Osteoblast (primary cell): ENCODE measurements at regions not wholly inside any gene's neighbourhood (a gene's known extent, or its start where the extent isn't known, plus 50 kb on each side); places are given as distances from the start of the nearest gene placed in this dataset.

Experiments used
- DNase-seq: peaks from one replicate; pipeline ENCODE4 v3.0.0; 2011; ENCODE audit warnings: low spot score, mixed read lengths; ENCODE audit not compliant: insufficient read length; ENCODE audit errors: missing footprints
- H2AFZ ChIP-seq: 2 replicates; pipeline ENCODE4 v1.6.0; 2011; ENCODE audit warnings: mild to moderate bottlenecking, low read length
- H3K27ac ChIP-seq: 2 replicates; pipeline ENCODE4 v1.5.1; 2011; ENCODE audit warnings: mild to moderate bottlenecking, low read depth, low read length, moderate library complexity
- H3K27me3 ChIP-seq: 2 replicates; pipeline ENCODE4 v1.6.0; 2012; ENCODE audit warnings: mild to moderate bottlenecking, control low read depth, inconsistent platforms, low read length, moderate library complexity; ENCODE audit not compliant: insufficient read depth
- H3K36me3 ChIP-seq: 2 replicates; pipeline ENCODE4 v1.5.1; 2011; ENCODE audit warnings: mild to moderate bottlenecking, low read length, control low read depth, moderate library complexity; ENCODE audit not compliant: insufficient read depth
- H3K4me1 ChIP-seq: 2 replicates; pipeline ENCODE4 v1.5.1; 2011; ENCODE audit warnings: mild to moderate bottlenecking, low read length, control low read depth, moderate library complexity; ENCODE audit not compliant: insufficient read depth
- H3K4me2 ChIP-seq: 2 replicates; pipeline ENCODE4 v1.6.0; 2011; ENCODE audit warnings: mild to moderate bottlenecking, low read length; ENCODE audit not compliant: insufficient read depth
- H3K4me3 ChIP-seq: fragments of 200-600 bp; sonication (generic); 3 replicates; pipeline ENCODE4 v1.5.1; 2012; ENCODE audit warnings: mild to moderate bottlenecking, low read length, inconsistent platforms; ENCODE audit not compliant: insufficient read depth
- H3K79me2 ChIP-seq: 2 replicates; pipeline ENCODE4 v1.6.0; 2012; ENCODE audit warnings: mild to moderate bottlenecking, low read length, control low read depth, inconsistent platforms; ENCODE audit not compliant: insufficient read depth
- H3K9me3 ChIP-seq: 2 replicates; pipeline ENCODE4 v1.5.1; 2011; ENCODE audit warnings: low read depth, low read length, control low read depth
- H4K20me1 ChIP-seq: 2 replicates; pipeline ENCODE4 v1.6.0; 2012; ENCODE audit warnings: mild to moderate bottlenecking, low read length, control low read depth; ENCODE audit not compliant: insufficient read depth
- TF ChIP-seq, protein P1 (sequence below): IDR thresholded peaks from 2 replicates; pipeline ENCODE4 v1.5.1; 2011; ENCODE audit warnings: mild to moderate bottlenecking, low read depth, low read length, moderate library complexity; ENCODE audit errors: extremely low read depth

DNA sequence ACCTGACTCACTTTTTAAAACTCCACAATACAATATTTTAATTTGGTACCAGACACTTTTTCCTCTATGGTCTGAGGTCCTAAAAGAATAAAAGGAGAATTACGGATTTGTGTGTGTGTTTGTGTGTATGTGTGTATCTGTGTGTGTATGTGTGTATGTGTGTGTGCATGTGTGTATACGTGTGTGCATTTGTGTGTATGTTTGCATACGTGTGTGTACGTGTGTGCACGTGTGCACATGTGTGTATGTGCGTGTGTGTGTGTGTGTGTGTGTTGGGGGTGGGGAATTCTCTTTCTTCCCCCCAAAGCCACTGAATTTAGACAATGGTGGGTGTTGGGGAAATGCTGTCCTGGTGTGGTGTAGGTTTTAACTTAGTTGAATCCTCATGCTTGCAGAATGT lies 807.7 kb upstream of the SALL3 start:
- Histone ChIP-seq H3K27me3 (no peaks in the 10 kb centered on the region), H3K27ac (no peak overlapping the region), H4K20me1 (no peaks in the 10 kb centered on the region), H3K79me2 (no peaks in the 10 kb centered on the region), H3K4me3 (no peak overlapping the region), H3K4me1 (no peaks in the 10 kb centered on the region), H3K36me3 (no peaks in the 10 kb centered on the region), H3K9me3 (no peaks in the 10 kb centered on the region), H2AFZ (no peak overlapping the region), H3K4me2 (no peak overlapping the region)
- no peak for DNase-seq
- TF ChIP-seq, protein P1, sequence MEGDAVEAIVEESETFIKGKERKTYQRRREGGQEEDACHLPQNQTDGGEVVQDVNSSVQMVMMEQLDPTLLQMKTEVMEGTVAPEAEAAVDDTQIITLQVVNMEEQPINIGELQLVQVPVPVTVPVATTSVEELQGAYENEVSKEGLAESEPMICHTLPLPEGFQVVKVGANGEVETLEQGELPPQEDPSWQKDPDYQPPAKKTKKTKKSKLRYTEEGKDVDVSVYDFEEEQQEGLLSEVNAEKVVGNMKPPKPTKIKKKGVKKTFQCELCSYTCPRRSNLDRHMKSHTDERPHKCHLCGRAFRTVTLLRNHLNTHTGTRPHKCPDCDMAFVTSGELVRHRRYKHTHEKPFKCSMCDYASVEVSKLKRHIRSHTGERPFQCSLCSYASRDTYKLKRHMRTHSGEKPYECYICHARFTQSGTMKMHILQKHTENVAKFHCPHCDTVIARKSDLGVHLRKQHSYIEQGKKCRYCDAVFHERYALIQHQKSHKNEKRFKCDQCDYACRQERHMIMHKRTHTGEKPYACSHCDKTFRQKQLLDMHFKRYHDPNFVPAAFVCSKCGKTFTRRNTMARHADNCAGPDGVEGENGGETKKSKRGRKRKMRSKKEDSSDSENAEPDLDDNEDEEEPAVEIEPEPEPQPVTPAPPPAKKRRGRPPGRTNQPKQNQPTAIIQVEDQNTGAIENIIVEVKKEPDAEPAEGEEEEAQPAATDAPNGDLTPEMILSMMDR, result no peak

DNA sequence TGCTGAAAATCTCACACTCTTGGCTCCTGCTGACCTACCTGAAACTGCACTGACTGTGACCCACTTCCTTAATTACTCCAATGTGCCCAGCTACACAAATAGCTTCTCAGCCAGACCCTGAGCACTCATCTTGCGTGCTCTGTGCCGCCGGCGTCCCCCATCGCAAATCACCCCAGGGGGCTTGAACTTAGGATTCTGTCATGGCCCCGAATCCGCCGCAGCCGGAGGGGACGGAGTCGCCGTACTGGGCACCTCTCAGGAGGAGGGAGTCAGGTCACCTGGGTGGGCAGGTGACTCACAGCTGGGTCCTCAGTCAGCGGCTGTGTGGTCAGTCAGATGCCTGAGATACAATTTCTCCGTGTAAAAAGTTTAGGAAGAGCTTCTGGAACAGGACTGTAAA lies 804.9 kb upstream of the SALL3 start:
- TF ChIP-seq, protein P1, result no peak
- H3K4me1 ChIP-seq, result no peaks in the 10 kb centered on the region
- H3K9me3 ChIP-seq, result peaks cover 3% of the 10 kb centered on the region
- no peak overlapping the region for H3K4me3 ChIP-seq
- no peaks in the 10 kb centered on the region for H3K27me3 ChIP-seq
- H3K4me2 ChIP-seq, result no peak overlapping the region
- no peaks in the 10 kb centered on the region for H3K36me3 ChIP-seq
- no peaks in the 10 kb centered on the region for H3K79me2 ChIP-seq
- H2AFZ ChIP-seq, result no peak overlapping the region
- H4K20me1 ChIP-seq, result no peaks in the 10 kb centered on the region
- no peak for DNase-seq
- no peak overlapping the region for H3K27ac ChIP-seq

DNA sequence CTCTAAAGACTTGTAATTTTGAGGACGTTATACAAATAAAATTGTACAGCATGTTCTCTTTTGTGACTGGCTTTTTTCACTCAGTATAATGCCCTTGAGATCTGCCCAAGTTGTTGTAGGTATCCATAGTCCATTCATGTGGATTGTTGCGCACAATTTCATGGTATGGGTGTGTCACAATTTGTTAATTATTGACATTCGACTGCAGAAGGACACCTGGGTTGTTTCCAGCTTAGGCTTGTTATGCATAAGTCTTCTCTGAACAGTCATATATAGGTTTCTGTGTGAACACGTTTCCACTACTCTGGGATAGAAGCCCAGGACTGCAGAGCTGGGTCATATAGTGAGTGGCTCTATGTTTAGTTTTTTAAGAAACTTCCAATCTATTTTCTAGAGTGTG lies 800.8 kb upstream of the SALL3 start:
- H2AFZ ChIP-seq, result no peak overlapping the region

DNA sequence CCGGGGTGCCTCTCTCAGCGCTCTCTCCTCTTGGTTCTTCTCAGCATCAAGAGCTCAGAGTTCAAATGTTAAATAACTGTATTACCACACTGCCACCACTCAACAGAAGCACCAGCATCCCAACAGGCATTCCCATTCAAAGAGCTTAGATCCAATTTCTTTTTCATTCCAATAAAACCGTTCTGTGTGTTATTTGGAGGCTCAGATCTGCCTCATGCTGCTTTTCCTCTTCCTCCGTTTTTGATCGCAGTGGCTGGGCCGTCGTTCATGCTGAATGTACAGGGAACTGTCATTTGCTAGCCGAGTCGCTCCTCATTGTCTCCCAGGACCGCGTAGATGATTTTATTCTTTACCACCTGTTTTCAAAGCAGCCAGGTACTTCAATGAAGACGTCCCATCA lies 798.9 kb upstream of the SALL3 start:
- no peak overlapping the region for H2AFZ ChIP-seq
- no peaks in the 10 kb centered on the region for H3K79me2 ChIP-seq
- no peak overlapping the region for H3K4me3 ChIP-seq

More for the DNA sequence above, 800.8 kb upstream of the SALL3 start:
- no peaks in the 10 kb centered on the region for H4K20me1 ChIP-seq
- no peaks in the 10 kb centered on the region for H3K27me3 ChIP-seq
- peaks cover 3% of the 10 kb centered on the region for H3K9me3 ChIP-seq
- H3K36me3 ChIP-seq, result no peaks in the 10 kb centered on the region
- no peak overlapping the region for H3K27ac ChIP-seq
- TF ChIP-seq, protein P1, result no peak
- no peaks in the 10 kb centered on the region for H3K4me1 ChIP-seq
- no peaks in the 10 kb centered on the region for H3K79me2 ChIP-seq
- DNase-seq, result no peak
- no peak overlapping the region for H3K4me3 ChIP-seq
- H3K4me2 ChIP-seq, result no peak overlapping the region

More for the DNA sequence above, 798.9 kb upstream of the SALL3 start:
- TF ChIP-seq, protein P1, result no peak
- no peak for DNase-seq
- H3K27ac ChIP-seq, result no peak overlapping the region
- H3K4me1 ChIP-seq, result no peaks in the 10 kb centered on the region
- H3K4me2 ChIP-seq, result no peak overlapping the region
- H3K9me3 ChIP-seq, result peaks cover 3% of the 10 kb centered on the region
- H3K36me3 ChIP-seq, result no peaks in the 10 kb centered on the region
- H3K27me3 ChIP-seq, result no peaks in the 10 kb centered on the region
- H4K20me1 ChIP-seq, result no peaks in the 10 kb centered on the region
